Astrocyte (in vitro differentiated cells and primary cell): ENCODE measurements at regions not wholly inside any gene's neighbourhood (a gene's known extent, or its start where the extent isn't known, plus 50 kb on each side); places are given as distances from the start of the nearest gene placed in this dataset.
A peak's percentile ranks its signal among the peaks of the same experiment; 100 is the strongest.

Experiments used
- DNase-seq: peaks from one replicate; pipeline ENCODE4 v3.0.0-alpha.2; 2010; ENCODE audit warnings: low read depth
- FAIRE-seq: peaks from 2 replicates; lab custom pipeline; 2011; peaks lifted over from hg19 to GRCh38; lab: Jason Lieb, UNC
- H2AFZ ChIP-seq: 2 replicates; pipeline ENCODE4 v1.6.0; 2012; ENCODE audit warnings: low read depth, low read length, inconsistent platforms
- H3K27ac ChIP-seq: 2 replicates; pipeline ENCODE4 v1.5.1; 2011; ENCODE audit warnings: low read depth, low read length, inconsistent platforms
- H3K27me3 ChIP-seq: 2 replicates; pipeline ENCODE4 v1.6.0; 2011; ENCODE audit warnings: low read length, inconsistent platforms; ENCODE audit not compliant: insufficient read depth
- H3K36me3 ChIP-seq: 2 replicates; pipeline ENCODE4 v1.5.1; 2011; ENCODE audit warnings: low read length, inconsistent platforms; ENCODE audit not compliant: insufficient read depth
- H3K4me1 ChIP-seq: 2 replicates; pipeline ENCODE4 v1.5.1; 2011; ENCODE audit warnings: low read length, inconsistent platforms; ENCODE audit not compliant: insufficient read depth
- H3K4me2 ChIP-seq: 2 replicates; pipeline ENCODE4 v1.6.0; 2012; ENCODE audit warnings: low read length, inconsistent platforms
- H3K4me3 ChIP-seq: 2 replicates; pipeline ENCODE4 v1.5.1; 2011; ENCODE audit warnings: low read depth, mild to moderate bottlenecking, low read length, inconsistent platforms; ENCODE audit not compliant: insufficient read depth
- H3K79me2 ChIP-seq: 2 replicates; pipeline ENCODE4 v1.6.0; 2012; ENCODE audit warnings: mild to moderate bottlenecking, low read length, inconsistent platforms; ENCODE audit not compliant: insufficient read depth
- H3K9ac ChIP-seq: 2 replicates; pipeline ENCODE4 v1.6.0; 2012; ENCODE audit warnings: mild to moderate bottlenecking, low read length, inconsistent platforms
- H3K9me3 ChIP-seq: 2 replicates; pipeline ENCODE4 v1.5.1; 2012; ENCODE audit warnings: low read depth, mild to moderate bottlenecking, low read length, inconsistent platforms; ENCODE audit not compliant: insufficient read depth
- H4K20me1 ChIP-seq: 2 replicates; pipeline ENCODE4 v1.6.0; 2012; ENCODE audit warnings: low read length, inconsistent platforms; ENCODE audit not compliant: insufficient read depth
- H3K27ac Mint-ChIP-seq: one replicate; pipeline ENCODE4 v1.8.0; 2021; ENCODE audit warnings: mild to moderate bottlenecking, mixed read lengths; ENCODE audit not compliant: unreplicated experiment
- H3K27me3 Mint-ChIP-seq: one replicate; pipeline ENCODE4 v1.8.0; 2021; ENCODE audit warnings: low read depth, mixed read lengths; ENCODE audit not compliant: unreplicated experiment
- H3K36me3 Mint-ChIP-seq: one replicate; pipeline ENCODE4 v1.8.0; 2021; ENCODE audit warnings: low read depth, mixed read lengths; ENCODE audit not compliant: unreplicated experiment
- H3K4me1 Mint-ChIP-seq: one replicate; pipeline ENCODE4 v1.8.0; 2021; ENCODE audit warnings: low read depth, mixed read lengths; ENCODE audit not compliant: unreplicated experiment
- H3K4me3 Mint-ChIP-seq: one replicate; pipeline ENCODE4 v1.8.0; 2021; ENCODE audit warnings: mild to moderate bottlenecking, moderate library complexity, mixed read lengths; ENCODE audit not compliant: unreplicated experiment
- H3K9me3 Mint-ChIP-seq: one replicate; pipeline ENCODE4 v1.8.0; 2021; ENCODE audit warnings: mild to moderate bottlenecking, mixed read lengths; ENCODE audit not compliant: unreplicated experiment
- EZH2 ChIP-seq: IDR thresholded peaks from 2 replicates; pipeline ENCODE4 v1.6.1; 2012; ENCODE audit warnings: mild to moderate bottlenecking, low read length, inconsistent platforms; ENCODE audit not compliant: insufficient read depth
- TF ChIP-seq, protein P1 (sequence below): IDR thresholded peaks from 2 replicates; pipeline ENCODE4 v1.5.1; 2011; ENCODE audit warnings: low read depth, mild to moderate bottlenecking, inconsistent platforms, low read length, moderate library complexity; ENCODE audit not compliant: insufficient read depth

DNA sequence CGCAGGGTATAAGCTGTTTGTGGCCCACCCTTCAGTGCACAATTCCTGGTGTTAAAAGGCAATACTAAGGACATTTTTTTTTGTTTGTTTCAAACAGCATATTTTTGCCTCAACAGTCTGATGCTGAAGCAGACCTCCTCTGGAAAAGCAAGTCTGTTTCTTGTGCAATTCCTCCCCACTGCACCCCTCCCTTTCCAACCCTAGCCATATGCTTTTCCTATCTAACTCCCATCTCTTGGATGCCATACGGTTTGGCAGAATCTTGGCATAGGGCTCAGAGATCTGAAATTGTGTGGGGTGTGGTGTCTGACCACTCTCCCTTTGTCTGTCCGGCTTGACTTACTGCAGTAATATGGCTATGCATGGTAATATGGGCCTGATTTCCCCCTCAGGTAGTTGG lies 161.6 kb downstream of the TMEM38B start:
- Histone ChIP-seq H3K9ac (no peak overlapping the region), H3K4me1 (no peaks in the 10 kb centered on the region), H3K79me2 (no peaks in the 10 kb centered on the region), H3K4me3 (no peak overlapping the region), H3K4me2 (no peak overlapping the region), H3K27me3 (no peaks in the 10 kb centered on the region), H3K36me3 (no peaks in the 10 kb centered on the region), H4K20me1 (no peaks in the 10 kb centered on the region), H2AFZ (no peak overlapping the region), H3K27ac (no peak overlapping the region), H3K9me3 (no peaks in the 10 kb centered on the region)
- no peaks in the 10 kb centered on the region for H3K36me3 Mint-ChIP-seq
- H3K27me3 Mint-ChIP-seq: peaks cover 5% of the 10 kb centered on the region
- peaks cover 3% of the 10 kb centered on the region for H3K9me3 Mint-ChIP-seq
- peaks cover 12% of the 10 kb centered on the region for H3K4me1 Mint-ChIP-seq
- TF ChIP-seq, protein P1, sequence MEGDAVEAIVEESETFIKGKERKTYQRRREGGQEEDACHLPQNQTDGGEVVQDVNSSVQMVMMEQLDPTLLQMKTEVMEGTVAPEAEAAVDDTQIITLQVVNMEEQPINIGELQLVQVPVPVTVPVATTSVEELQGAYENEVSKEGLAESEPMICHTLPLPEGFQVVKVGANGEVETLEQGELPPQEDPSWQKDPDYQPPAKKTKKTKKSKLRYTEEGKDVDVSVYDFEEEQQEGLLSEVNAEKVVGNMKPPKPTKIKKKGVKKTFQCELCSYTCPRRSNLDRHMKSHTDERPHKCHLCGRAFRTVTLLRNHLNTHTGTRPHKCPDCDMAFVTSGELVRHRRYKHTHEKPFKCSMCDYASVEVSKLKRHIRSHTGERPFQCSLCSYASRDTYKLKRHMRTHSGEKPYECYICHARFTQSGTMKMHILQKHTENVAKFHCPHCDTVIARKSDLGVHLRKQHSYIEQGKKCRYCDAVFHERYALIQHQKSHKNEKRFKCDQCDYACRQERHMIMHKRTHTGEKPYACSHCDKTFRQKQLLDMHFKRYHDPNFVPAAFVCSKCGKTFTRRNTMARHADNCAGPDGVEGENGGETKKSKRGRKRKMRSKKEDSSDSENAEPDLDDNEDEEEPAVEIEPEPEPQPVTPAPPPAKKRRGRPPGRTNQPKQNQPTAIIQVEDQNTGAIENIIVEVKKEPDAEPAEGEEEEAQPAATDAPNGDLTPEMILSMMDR: no peak
- no peak for TF ChIP-seq EZH2
- no peak for FAIRE-seq
- H3K4me3 Mint-ChIP-seq: no peak overlapping the region
- DNase-seq: no peak
- H3K27ac Mint-ChIP-seq: no peak overlapping the region

DNA sequence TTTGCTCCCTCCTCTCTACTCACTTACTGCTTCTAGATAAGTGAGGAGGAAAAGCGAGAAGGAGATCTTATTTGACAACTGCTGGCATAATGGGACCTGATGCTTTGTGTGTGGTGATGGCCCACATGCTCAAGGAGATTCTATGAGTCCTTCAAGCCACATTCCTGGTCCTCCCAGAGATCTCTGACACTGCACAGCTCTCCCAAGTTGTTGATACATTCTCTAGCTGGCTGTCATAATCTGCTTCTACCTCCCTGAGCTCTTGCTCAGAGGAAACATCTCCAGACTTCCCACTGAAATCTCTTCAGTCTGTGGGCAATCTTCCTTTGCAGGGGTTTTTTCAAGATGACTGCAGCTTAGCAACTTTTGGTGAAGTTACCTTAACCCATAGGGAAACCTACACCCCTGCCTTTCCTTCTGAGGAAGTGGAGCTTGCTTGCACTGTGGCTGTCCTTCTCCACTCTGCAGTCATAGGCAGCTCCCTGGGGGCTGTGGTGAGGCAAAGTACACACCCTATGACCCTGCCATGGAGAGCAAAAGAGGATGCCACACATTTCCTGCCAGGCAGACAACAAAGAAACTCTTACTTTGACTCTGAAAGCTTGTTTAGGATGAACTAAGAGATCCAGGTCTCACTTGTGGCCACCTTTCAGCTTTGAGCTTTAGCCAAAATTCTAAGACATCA lies 163.8 kb downstream of the TMEM38B start:
- no peak overlapping the region for H3K4me3 Mint-ChIP-seq
- H3K4me1 Mint-ChIP-seq: peaks cover 12% of the 10 kb centered on the region
- no peak overlapping the region for H3K9ac ChIP-seq
- H4K20me1 ChIP-seq: no peaks in the 10 kb centered on the region
- TF ChIP-seq, protein P1: no peak
- TF ChIP-seq EZH2: no peak
- H3K4me2 ChIP-seq: no peak overlapping the region
- no peaks in the 10 kb centered on the region for H3K27me3 ChIP-seq
- H2AFZ ChIP-seq: no peak overlapping the region
- no peaks in the 10 kb centered on the region for H3K4me1 ChIP-seq
- H3K27me3 Mint-ChIP-seq: peaks cover 5% of the 10 kb centered on the region
- no peaks in the 10 kb centered on the region for H3K79me2 ChIP-seq
- H3K36me3 Mint-ChIP-seq: no peaks in the 10 kb centered on the region
- H3K36me3 ChIP-seq: no peaks in the 10 kb centered on the region
- peak overlapping the region; percentile 5 for H3K27ac Mint-ChIP-seq
- no peaks in the 10 kb centered on the region for H3K9me3 ChIP-seq
- no peaks in the 10 kb centered on the region for H3K9me3 Mint-ChIP-seq
- FAIRE-seq (no peak), DNase-seq (no peak)
- no peak overlapping the region for H3K4me3 ChIP-seq
- no peak overlapping the region for H3K27ac ChIP-seq

DNA sequence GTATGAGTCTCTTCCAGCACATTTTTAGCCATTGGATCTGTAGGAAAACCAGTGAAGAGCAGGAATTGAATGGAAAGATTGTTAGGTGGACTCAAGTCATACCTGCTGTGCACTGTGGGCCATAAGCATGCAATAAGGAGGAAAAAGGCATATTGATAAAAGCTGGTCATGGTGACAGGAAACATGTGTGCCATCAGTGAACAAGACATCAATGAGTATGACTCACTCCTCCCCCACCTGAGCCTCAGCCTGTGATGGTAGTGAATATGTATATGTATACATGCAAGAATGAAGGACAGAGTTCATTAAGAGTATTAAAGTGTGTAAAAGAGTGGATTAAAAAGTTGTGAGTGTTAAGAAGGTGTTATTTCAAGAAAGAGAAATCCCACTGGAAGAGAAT lies 164.5 kb downstream of the TMEM38B start:
- no peak overlapping the region for H3K4me2 ChIP-seq
- FAIRE-seq (no peak), DNase-seq (no peak)
- no peak overlapping the region for H3K9ac ChIP-seq
- Mint-ChIP-seq H3K4me3 (no peak overlapping the region), H3K36me3 (no peaks in the 10 kb centered on the region), H3K9me3 (no peaks in the 10 kb centered on the region), H3K27me3 (peaks cover 5% of the 10 kb centered on the region), H3K4me1 (peaks cover 12% of the 10 kb centered on the region), H3K27ac (no peak overlapping the region)
- H3K4me1 ChIP-seq: no peaks in the 10 kb centered on the region
- no peaks in the 10 kb centered on the region for H3K79me2 ChIP-seq
- no peak overlapping the region for H2AFZ ChIP-seq
- H3K27ac ChIP-seq: no peak overlapping the region
- no peak overlapping the region for H3K4me3 ChIP-seq
- no peaks in the 10 kb centered on the region for H4K20me1 ChIP-seq
- H3K9me3 ChIP-seq: no peaks in the 10 kb centered on the region
- TF ChIP-seq, protein P1: no peak
- no peak for TF ChIP-seq EZH2
- no peaks in the 10 kb centered on the region for H3K36me3 ChIP-seq
- no peaks in the 10 kb centered on the region for H3K27me3 ChIP-seq
